NT2/D1 (cell line): ENCODE measurements at regions not wholly inside any gene's neighbourhood (a gene's known extent, or its start where the extent isn't known, plus 50 kb on each side); places are given as distances from the start of the nearest gene placed in this dataset.

ENCODE experiments used
- DNase-seq: peaks from one replicate; pipeline ENCODE4 v3.0.0-alpha.2; 2011; ENCODE audit warnings: low read depth, low spot score
- H3K27me3 ChIP-seq: 2 replicates; pipeline ENCODE4 v1.6.0; 2011; ENCODE audit warnings: mild to moderate bottlenecking; ENCODE audit not compliant: insufficient read length, insufficient read depth
- H3K36me3 ChIP-seq: 2 replicates; pipeline ENCODE4 v1.6.1; 2011; ENCODE audit warnings: mild to moderate bottlenecking, low read length, mixed read lengths; ENCODE audit not compliant: insufficient read depth, insufficient read length
- H3K4me1 ChIP-seq: 2 replicates; pipeline ENCODE4 v1.5.1; 2011; ENCODE audit not compliant: insufficient read depth, insufficient read length
- H3K4me3 ChIP-seq: 2 replicates; pipeline ENCODE4 v1.5.1; 2011; ENCODE audit warnings: low read depth; ENCODE audit not compliant: insufficient read length
- H3K9ac ChIP-seq: 2 replicates; pipeline ENCODE4 v1.6.0; 2011; ENCODE audit warnings: low read depth; ENCODE audit not compliant: insufficient read length
- H3K9me3 ChIP-seq: 2 replicates; pipeline ENCODE4 v1.5.1; 2011; ENCODE audit warnings: mild to moderate bottlenecking, low read length; ENCODE audit not compliant: insufficient read depth
- SUZ12 ChIP-seq: IDR thresholded peaks from 2 replicates; pipeline ENCODE4 v1.6.1; 2011; ENCODE audit not compliant: insufficient read length, insufficient read depth; ENCODE audit errors: extremely low read depth
- YY1 ChIP-seq: IDR thresholded peaks from 2 replicates; pipeline ENCODE4 v1.6.1; 2011; ENCODE audit not compliant: insufficient read length, insufficient read depth
- ZNF274 ChIP-seq: IDR thresholded peaks from 2 replicates; pipeline ENCODE4 v1.6.1; 2011; ENCODE audit warnings: mild to moderate bottlenecking, low read depth, low read length

- Histone ChIP-seq H3K9me3 (0 out of 2 replicates have a peak, but pooled peaks cover 5% of the 10 kb centered on the region), H3K36me3 (peaks cover 5% of the 10 kb centered on the region), H3K27me3 (no peaks in the 10 kb centered on the region), H3K4me1 (peaks cover 16% of the 10 kb centered on the region), H3K9ac (no peak overlapping the region), H3K4me3 (no peak overlapping the region)
- TF ChIP-seq ZNF274 (no peak), YY1 (no peak), SUZ12 (no peak)
- DNase-seq = no peak
Observed at GRCh38 chr4:3364634-3365314, 72.0 kb downstream of the RGS12 start.

GRCh38 chr4:3365326-3365725, 72.5 kb downstream of the RGS12 start:
- H3K36me3 ChIP-seq = peaks cover 5% of the 10 kb centered on the region
- TF ChIP-seq ZNF274 = no peak
- no peak for TF ChIP-seq YY1
- no peak overlapping the region for H3K9ac ChIP-seq
- DNase-seq = no peak
- 0 out of 2 replicates have a peak, but pooled peaks cover 5% of the 10 kb centered on the region for H3K9me3 ChIP-seq
- no peak overlapping the region for H3K4me3 ChIP-seq
- H3K27me3 ChIP-seq = no peaks in the 10 kb centered on the region
- H3K4me1 ChIP-seq = peaks cover 16% of the 10 kb centered on the region

DNA sequence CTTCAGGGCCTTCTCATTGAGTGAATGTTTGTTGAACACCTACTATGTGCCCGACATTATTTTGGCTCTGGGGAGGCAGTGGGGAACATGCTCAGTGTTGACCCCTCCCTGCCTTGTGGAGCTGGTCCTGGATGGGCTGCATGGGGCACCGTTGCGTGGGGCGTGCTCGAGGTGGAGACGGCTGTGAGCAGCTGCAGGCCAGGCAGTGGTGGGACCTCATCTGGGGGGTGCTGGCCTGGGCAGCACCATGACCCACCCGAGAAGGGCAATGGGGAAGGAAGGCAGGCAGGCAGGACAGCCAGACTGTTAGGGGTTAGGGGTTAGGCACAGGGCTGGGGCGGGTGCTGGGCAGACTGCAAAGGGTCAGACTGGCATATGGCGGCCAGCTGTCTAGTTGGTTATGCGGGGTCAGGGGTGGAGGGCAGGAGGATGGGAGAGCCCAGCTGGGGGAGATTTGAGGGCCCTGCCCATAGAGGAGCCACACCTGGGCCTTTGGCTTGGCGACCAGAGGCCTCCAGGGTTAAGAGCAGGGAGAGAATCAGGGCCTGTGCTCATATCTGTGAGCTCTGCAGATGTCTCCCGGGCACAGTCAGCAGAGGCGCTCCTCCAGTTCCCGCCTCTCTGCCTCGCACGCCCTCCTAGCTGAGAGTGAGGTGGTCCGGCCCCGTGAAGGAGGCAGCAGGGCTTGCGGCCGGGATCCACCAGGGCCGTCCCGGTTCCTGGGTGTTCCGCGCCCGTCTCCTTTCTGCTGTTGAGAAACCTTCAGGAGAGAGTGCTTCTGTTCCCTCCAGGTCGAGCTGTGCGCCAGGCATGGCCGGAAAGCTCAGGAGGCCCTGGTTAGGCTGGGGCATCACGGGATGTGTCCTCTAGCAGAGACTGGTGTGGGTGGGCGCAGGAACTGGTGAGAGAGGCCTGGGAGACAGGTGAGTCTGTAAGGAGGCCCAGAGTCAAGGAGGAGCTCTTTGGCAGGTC, 73.3 kb downstream of the RGS12 start:
- no peak for DNase-seq
- H3K9me3 ChIP-seq = 0 out of 2 replicates have a peak, but pooled peaks cover 5% of the 10 kb centered on the region
- no peak for TF ChIP-seq ZNF274
- peaks cover 5% of the 10 kb centered on the region for H3K36me3 ChIP-seq
- H3K27me3 ChIP-seq = peaks cover 3% of the 10 kb centered on the region
- H3K4me1 ChIP-seq = peaks cover 19% of the 10 kb centered on the region
- no peak overlapping the region for H3K9ac ChIP-seq
- no peak overlapping the region for H3K4me3 ChIP-seq

DNA sequence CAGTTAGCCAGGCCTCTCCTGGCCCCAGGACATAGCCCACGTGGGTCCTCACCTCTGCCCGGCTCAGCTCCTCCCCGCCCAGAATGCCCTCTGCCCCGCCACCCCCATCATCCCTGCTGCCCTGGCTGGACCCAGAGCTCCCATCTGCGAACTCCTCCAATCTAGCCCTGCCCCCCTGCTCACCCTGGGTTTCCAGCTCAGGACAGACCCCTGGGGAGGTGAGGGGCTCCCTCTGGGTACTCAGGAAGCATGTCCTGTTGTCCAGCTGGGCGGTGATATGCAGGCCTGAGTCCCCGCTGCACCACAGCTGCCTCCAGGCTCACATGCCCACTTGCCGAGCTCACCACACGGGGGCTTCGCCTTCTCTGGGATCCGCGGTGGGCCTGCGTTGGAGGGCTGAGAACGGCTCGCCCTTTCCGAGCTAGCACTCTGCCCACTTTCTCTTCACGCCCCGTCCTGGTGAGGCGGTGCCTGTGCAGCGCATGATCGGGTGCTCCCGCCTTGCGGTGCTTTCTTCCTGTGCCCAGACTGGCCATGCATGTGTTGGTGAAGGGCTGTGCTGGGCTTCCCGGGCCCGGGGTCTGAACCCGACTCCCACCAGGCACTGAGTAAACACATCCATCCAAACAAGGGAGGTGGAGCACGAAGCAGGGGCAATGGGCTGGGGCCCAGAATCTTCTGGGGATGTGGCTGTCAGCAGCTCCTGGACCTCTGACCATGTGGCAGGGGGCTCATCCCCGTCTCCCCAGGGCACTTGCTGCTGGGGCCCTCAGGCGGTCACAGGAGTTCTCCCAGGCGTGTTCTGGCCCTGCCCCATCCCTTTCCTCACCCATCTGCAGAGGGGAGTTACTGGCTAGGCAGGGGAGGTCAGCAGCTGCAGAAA, 74.3 kb downstream of the RGS12 start:
- Histone ChIP-seq H3K9ac (peak overlapping the region; percentile 17), H3K36me3 (peaks cover 5% of the 10 kb centered on the region), H3K27me3 (peaks cover 3% of the 10 kb centered on the region), H3K4me3 (no peak overlapping the region), H3K9me3 (0 out of 2 replicates have a peak, but pooled peaks cover 5% of the 10 kb centered on the region), H3K4me1 (peaks cover 22% of the 10 kb centered on the region)
- no peak for DNase-seq
- no peak for TF ChIP-seq YY1
- TF ChIP-seq ZNF274 = no peak
- TF ChIP-seq SUZ12 = no peak

DNA sequence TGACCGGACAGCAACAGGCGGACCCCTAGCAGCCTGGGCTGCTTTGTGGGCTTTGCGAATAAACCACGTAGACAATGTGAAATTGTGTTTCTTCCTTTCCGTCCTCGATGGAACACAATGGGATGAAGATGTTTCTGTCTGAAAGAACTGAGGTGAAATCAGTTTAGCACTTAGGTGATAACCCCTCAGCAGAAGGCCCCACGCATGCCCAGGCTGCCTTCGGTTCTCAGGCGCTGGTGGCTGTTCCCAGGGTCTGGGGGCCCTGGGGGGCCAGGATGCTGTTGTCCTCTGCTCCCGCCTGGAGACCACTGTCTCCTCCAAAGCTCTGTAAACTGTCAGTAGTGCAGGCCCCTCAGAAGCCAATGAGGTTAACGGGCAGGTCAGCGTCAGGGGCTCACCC, 73.9 kb upstream of the HGFAC start:
- H3K4me1 ChIP-seq = peaks cover 18% of the 10 kb centered on the region
- no peak for DNase-seq
- H3K9ac ChIP-seq = no peak overlapping the region
- TF ChIP-seq YY1 (no peak), SUZ12 (no peak), ZNF274 (no peak)
- H3K36me3 ChIP-seq = peaks cover 5% of the 10 kb centered on the region
- peaks cover 3% of the 10 kb centered on the region for H3K27me3 ChIP-seq
- H3K4me3 ChIP-seq = no peak overlapping the region
- 0 out of 2 replicates have a peak, but pooled peaks cover 5% of the 10 kb centered on the region for H3K9me3 ChIP-seq

DNA sequence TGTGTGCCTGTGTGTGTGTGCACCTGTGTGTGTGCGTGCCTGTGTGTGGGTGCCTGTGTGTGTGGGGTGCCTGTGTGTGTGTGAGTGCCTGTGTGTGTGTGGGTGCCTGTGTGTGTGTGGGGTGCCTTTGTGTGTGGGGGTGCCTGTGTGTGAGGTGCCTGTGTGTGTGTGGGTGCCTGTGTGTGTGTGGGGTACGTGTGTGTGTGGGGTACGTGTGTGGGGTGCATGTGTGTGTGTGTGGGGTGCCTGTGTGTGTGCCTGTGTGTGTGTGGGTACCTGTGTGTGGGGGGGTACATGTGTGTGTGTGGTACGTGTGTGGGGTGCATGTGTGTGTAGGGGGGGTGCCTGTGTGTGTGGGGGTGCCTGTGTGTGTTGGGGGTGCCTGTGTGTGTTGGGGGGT, 73.4 kb upstream of the HGFAC start:
- no peak for TF ChIP-seq YY1
- TF ChIP-seq SUZ12 = no peak
- TF ChIP-seq ZNF274 = no peak
- no peak overlapping the region for H3K9ac ChIP-seq
- peaks cover 18% of the 10 kb centered on the region for H3K4me1 ChIP-seq
- DNase-seq = no peak
- H3K27me3 ChIP-seq = peaks cover 3% of the 10 kb centered on the region
- H3K4me3 ChIP-seq = no peak overlapping the region
- H3K36me3 ChIP-seq = peaks cover 6% of the 10 kb centered on the region
- 0 out of 2 replicates have a peak, but pooled peaks cover 5% of the 10 kb centered on the region for H3K9me3 ChIP-seq
